ENCODE measurements at regions not wholly inside any gene's neighbourhood (a gene's known extent, or its start where the extent isn't known, plus 50 kb on each side); places are given as distances from the start of the nearest gene placed in this dataset.

GRCh38 chr1:190908691-190909090 lies 431.0 kb upstream of the BRINP3 start:
- ChIA-PET POLR2A (no interaction called here), CTCF (no interaction called here)
- H3K4me1 ChIP-seq (ENCODE audit: control insufficient read depth, insufficient read depth, low read length): no peaks in the 10 kb centered on the region
- H3K9me3 ChIP-seq (ENCODE audit: control insufficient read depth, insufficient read depth, low read depth, low read length): no peaks in the 10 kb centered on the region
- no peaks in the 10 kb centered on the region for H3K36me3 ChIP-seq (ENCODE audit: control insufficient read depth, insufficient read depth, low read length)
- ATAC-seq (no peak), DNase-seq (ENCODE audit: low read depth, low spot score) (no peak)
- in situ Hi-C loops (cut with HindIII; ENCODE audit: low pct_unique_long_range_greater_than_20kb, low sequenced_read_pairs): no loop called here
- BruUV-seq (replicated peaks): no TSS peak
- no peak overlapping the region for H3K4me3 ChIP-seq (ENCODE audit: low read depth in 2 of 2, low read length in 2 of 2)
- H3K27me3 ChIP-seq (ENCODE audit: control insufficient read depth, insufficient read depth, low read length): no peaks in the 10 kb centered on the region
- intact Hi-C loops (cut with micrococcal nuclease; ENCODE audit: unreplicated experiment): no loop called here
- no peak overlapping the region for H3K27ac ChIP-seq (ENCODE audit: low read length)
- TF ChIP-seq TCF7L2 (IDR thresholded peaks at IDR 0.05; ENCODE audit: low read depth, low read length) (no peak), POLR2AphosphoS5 (IDR thresholded peaks at IDR 0.05; ENCODE audit: low read depth, low read length) (no peak), SIN3A (IDR thresholded peaks at IDR 0.05; ENCODE audit: borderline replicate concordance, insufficient read depth, low read depth, low read length) (no peak)
- TF ChIP-seq, protein P1, sequence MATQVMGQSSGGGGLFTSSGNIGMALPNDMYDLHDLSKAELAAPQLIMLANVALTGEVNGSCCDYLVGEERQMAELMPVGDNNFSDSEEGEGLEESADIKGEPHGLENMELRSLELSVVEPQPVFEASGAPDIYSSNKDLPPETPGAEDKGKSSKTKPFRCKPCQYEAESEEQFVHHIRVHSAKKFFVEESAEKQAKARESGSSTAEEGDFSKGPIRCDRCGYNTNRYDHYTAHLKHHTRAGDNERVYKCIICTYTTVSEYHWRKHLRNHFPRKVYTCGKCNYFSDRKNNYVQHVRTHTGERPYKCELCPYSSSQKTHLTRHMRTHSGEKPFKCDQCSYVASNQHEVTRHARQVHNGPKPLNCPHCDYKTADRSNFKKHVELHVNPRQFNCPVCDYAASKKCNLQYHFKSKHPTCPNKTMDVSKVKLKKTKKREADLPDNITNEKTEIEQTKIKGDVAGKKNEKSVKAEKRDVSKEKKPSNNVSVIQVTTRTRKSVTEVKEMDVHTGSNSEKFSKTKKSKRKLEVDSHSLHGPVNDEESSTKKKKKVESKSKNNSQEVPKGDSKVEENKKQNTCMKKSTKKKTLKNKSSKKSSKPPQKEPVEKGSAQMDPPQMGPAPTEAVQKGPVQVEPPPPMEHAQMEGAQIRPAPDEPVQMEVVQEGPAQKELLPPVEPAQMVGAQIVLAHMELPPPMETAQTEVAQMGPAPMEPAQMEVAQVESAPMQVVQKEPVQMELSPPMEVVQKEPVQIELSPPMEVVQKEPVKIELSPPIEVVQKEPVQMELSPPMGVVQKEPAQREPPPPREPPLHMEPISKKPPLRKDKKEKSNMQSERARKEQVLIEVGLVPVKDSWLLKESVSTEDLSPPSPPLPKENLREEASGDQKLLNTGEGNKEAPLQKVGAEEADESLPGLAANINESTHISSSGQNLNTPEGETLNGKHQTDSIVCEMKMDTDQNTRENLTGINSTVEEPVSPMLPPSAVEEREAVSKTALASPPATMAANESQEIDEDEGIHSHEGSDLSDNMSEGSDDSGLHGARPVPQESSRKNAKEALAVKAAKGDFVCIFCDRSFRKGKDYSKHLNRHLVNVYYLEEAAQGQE (IDR thresholded peaks at IDR 0.05; ENCODE audit: insufficient read depth in 1 of 2, low read depth in 2 of 2, low read length in 1 of 2): no peak
- TF ChIP-seq, protein P2, sequence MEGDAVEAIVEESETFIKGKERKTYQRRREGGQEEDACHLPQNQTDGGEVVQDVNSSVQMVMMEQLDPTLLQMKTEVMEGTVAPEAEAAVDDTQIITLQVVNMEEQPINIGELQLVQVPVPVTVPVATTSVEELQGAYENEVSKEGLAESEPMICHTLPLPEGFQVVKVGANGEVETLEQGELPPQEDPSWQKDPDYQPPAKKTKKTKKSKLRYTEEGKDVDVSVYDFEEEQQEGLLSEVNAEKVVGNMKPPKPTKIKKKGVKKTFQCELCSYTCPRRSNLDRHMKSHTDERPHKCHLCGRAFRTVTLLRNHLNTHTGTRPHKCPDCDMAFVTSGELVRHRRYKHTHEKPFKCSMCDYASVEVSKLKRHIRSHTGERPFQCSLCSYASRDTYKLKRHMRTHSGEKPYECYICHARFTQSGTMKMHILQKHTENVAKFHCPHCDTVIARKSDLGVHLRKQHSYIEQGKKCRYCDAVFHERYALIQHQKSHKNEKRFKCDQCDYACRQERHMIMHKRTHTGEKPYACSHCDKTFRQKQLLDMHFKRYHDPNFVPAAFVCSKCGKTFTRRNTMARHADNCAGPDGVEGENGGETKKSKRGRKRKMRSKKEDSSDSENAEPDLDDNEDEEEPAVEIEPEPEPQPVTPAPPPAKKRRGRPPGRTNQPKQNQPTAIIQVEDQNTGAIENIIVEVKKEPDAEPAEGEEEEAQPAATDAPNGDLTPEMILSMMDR (IDR thresholded peaks at IDR 0.05): no peak

GRCh38 chr1:190935925-190936324 lies 458.3 kb upstream of the BRINP3 start:
- no peak for ATAC-seq

More at GRCh38 chr1:190935925-190936324, 458.3 kb upstream of the BRINP3 start:
- intact Hi-C loops (cut with micrococcal nuclease; ENCODE audit: unreplicated experiment) (no loop called here), in situ Hi-C loops (cut with HindIII; ENCODE audit: low pct_unique_long_range_greater_than_20kb, low sequenced_read_pairs) (no loop called here)
- DNase-seq (ENCODE audit: low read depth, low spot score): no peak
- Histone ChIP-seq H3K27me3 (ENCODE audit: control insufficient read depth, insufficient read depth, low read length) (no peaks in the 10 kb centered on the region), H3K36me3 (ENCODE audit: control insufficient read depth, insufficient read depth, low read length) (no peaks in the 10 kb centered on the region), H3K9me3 (ENCODE audit: control insufficient read depth, insufficient read depth, low read depth, low read length) (no peaks in the 10 kb centered on the region), H3K4me1 (ENCODE audit: control insufficient read depth, insufficient read depth, low read length) (no peaks in the 10 kb centered on the region), H3K27ac (ENCODE audit: low read length) (no peak overlapping the region), H3K4me3 (ENCODE audit: low read depth in 2 of 2, low read length in 2 of 2) (no peak overlapping the region)
- no TSS peak for BruUV-seq (replicated peaks)
- TF ChIP-seq POLR2AphosphoS5 (IDR thresholded peaks at IDR 0.05; ENCODE audit: low read depth, low read length) (no peak), SIN3A (IDR thresholded peaks at IDR 0.05; ENCODE audit: borderline replicate concordance, insufficient read depth, low read depth, low read length) (no peak), TCF7L2 (IDR thresholded peaks at IDR 0.05; ENCODE audit: low read depth, low read length) (no peak)
- TF ChIP-seq, protein P2 (IDR thresholded peaks at IDR 0.05): no peak
- TF ChIP-seq, protein P1 (IDR thresholded peaks at IDR 0.05; ENCODE audit: insufficient read depth in 1 of 2, low read depth in 2 of 2, low read length in 1 of 2): no peak
- ChIA-PET POLR2A (no interaction called here), CTCF (no interaction called here)
